SK-N-SH (cell line): ENCODE measurements at regions not wholly inside any gene's neighbourhood (a gene's known extent, or its start where the extent isn't known, plus 50 kb on each side); places are given as distances from the start of the nearest gene placed in this dataset.

Experiments used
- EP300 ChIP-seq, 2 experiments: IDR thresholded peaks; 2 replicates each; pipeline versions ENCODE4 v1.4.0 to v1.6.1; 2012; ENCODE audit warnings: borderline replicate concordance in 1 of 2, low read depth in 1 of 2, low read length in 1 of 2
- FOXM1 ChIP-seq: IDR thresholded peaks from 2 replicates; pipeline ENCODE4 v1.4.0; 2012; ENCODE audit warnings: low read depth, mild to moderate bottlenecking
- GABPA ChIP-seq: IDR thresholded peaks from 2 replicates; pipeline ENCODE4 v1.4.0; 2012; ENCODE audit warnings: low read depth, mild to moderate bottlenecking
- GATA2 ChIP-seq: sonication (generic); formaldehyde crosslinking; IDR thresholded peaks from 2 replicates; pipeline ENCODE4 v1.5.0; 2020; ENCODE audit warnings: mild to moderate bottlenecking, missing genetic modification reagents
- POLR2AphosphoS5 ChIP-seq: IDR thresholded peaks from 2 replicates; pipeline ENCODE4 v1.6.1; 2012; ENCODE audit warnings: low read depth, low read length
- RFX5 ChIP-seq: IDR thresholded peaks from 2 replicates; pipeline ENCODE4 v1.6.1; 2012; ENCODE audit warnings: mild to moderate bottlenecking, improper control_type of control experiment, low read length
- TCF12 ChIP-seq: IDR thresholded peaks from 2 replicates; pipeline ENCODE4 v1.4.0; 2012
- TF ChIP-seq, protein P1 (sequence below): fragments of 200-600 bp; sonication (generic); IDR thresholded peaks from 2 replicates; pipeline ENCODE4 v1.6.1; 2017; ENCODE audit warnings: antibody characterized with exemption, mild to moderate bottlenecking, moderate library complexity
- TF ChIP-seq, protein P2 (sequence below): IDR thresholded peaks from 2 replicates; pipeline ENCODE4; 2012
- TF ChIP-seq, protein P3 (sequence below): IDR thresholded peaks from 2 replicates; pipeline ENCODE4 v1.4.0; 2012; ENCODE audit warnings: low read depth, borderline replicate concordance
- TF ChIP-seq, protein P4 (sequence below): fragments of 150-350 bp; IDR thresholded peaks from 2 replicates; pipeline ENCODE4 v1.6.1; 2017; ENCODE audit warnings: antibody characterized with exemption, low read length, low read depth, borderline replicate concordance

DNA sequence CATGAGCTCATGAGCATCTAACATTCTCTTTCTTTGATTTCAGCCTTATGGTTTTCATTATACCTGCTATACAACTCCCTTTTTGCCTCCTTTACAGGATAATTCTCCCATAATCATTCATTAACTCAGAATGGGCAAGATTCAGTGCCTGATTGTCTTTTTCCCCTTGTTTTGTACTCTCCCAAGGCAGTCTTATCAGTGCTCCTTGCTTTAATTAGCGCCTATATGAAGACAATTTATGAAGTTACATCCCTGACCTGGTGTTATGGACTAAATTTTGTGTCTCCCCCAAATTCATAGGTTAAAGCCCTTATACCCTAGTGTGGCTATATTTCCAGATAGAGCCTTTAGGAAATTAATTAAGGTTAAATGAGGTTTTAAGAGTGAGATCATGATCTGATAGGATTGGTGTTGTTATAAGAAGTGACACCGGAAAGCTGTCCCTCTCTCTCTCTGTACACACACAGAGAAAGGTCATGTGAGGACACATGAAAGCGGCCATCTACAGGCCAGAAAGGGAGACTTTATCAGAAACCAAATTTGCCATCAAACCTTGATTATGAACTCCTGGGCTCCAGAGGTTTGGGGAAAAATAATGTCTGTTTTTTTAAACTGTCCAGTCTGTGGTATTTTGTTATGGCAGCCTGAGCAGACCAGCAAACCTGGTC, 185.8 kb upstream of the CHODL start:
- TF ChIP-seq EP300 (IDR thresholded peaks at IDR 0.05; ENCODE audit: borderline replicate concordance in 1 of 2, low read depth in 1 of 2, low read length in 1 of 2) (no peak), POLR2AphosphoS5 (no peak), RFX5 (no peak), FOXM1 (no peak), GABPA (no peak), TCF12 (no peak), GATA2 (CRISPR knock-in tag) (peak; percentile 52)
- TF ChIP-seq, protein P1, sequence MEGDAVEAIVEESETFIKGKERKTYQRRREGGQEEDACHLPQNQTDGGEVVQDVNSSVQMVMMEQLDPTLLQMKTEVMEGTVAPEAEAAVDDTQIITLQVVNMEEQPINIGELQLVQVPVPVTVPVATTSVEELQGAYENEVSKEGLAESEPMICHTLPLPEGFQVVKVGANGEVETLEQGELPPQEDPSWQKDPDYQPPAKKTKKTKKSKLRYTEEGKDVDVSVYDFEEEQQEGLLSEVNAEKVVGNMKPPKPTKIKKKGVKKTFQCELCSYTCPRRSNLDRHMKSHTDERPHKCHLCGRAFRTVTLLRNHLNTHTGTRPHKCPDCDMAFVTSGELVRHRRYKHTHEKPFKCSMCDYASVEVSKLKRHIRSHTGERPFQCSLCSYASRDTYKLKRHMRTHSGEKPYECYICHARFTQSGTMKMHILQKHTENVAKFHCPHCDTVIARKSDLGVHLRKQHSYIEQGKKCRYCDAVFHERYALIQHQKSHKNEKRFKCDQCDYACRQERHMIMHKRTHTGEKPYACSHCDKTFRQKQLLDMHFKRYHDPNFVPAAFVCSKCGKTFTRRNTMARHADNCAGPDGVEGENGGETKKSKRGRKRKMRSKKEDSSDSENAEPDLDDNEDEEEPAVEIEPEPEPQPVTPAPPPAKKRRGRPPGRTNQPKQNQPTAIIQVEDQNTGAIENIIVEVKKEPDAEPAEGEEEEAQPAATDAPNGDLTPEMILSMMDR: no peak
- TF ChIP-seq, protein P2, sequence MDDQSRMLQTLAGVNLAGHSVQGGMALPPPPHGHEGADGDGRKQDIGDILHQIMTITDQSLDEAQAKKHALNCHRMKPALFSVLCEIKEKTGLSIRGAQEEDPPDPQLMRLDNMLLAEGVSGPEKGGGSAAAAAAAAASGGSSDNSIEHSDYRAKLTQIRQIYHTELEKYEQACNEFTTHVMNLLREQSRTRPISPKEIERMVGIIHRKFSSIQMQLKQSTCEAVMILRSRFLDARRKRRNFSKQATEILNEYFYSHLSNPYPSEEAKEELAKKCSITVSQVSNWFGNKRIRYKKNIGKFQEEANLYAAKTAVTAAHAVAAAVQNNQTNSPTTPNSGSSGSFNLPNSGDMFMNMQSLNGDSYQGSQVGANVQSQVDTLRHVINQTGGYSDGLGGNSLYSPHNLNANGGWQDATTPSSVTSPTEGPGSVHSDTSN: no peak
- TF ChIP-seq, protein P3, sequence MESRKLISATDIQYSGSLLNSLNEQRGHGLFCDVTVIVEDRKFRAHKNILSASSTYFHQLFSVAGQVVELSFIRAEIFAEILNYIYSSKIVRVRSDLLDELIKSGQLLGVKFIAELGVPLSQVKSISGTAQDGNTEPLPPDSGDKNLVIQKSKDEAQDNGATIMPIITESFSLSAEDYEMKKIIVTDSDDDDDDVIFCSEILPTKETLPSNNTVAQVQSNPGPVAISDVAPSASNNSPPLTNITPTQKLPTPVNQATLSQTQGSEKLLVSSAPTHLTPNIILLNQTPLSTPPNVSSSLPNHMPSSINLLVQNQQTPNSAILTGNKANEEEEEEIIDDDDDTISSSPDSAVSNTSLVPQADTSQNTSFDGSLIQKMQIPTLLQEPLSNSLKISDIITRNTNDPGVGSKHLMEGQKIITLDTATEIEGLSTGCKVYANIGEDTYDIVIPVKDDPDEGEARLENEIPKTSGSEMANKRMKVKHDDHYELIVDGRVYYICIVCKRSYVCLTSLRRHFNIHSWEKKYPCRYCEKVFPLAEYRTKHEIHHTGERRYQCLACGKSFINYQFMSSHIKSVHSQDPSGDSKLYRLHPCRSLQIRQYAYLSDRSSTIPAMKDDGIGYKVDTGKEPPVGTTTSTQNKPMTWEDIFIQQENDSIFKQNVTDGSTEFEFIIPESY: no peak
- TF ChIP-seq, protein P4, sequence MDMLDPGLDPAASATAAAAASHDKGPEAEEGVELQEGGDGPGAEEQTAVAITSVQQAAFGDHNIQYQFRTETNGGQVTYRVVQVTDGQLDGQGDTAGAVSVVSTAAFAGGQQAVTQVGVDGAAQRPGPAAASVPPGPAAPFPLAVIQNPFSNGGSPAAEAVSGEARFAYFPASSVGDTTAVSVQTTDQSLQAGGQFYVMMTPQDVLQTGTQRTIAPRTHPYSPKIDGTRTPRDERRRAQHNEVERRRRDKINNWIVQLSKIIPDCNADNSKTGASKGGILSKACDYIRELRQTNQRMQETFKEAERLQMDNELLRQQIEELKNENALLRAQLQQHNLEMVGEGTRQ: no peak
